ENCODE measurements at regions not wholly inside any gene's neighbourhood (a gene's known extent, or its start where the extent isn't known, plus 50 kb on each side); places are given as distances from the start of the nearest gene placed in this dataset.

- TF ChIP-seq EZH2 (IDR thresholded peaks at IDR 0.05; ENCODE audit: insufficient read depth, poor library complexity, severe bottlenecking) (no peak), EZH2phosphoT487 (IDR thresholded peaks at IDR 0.05; ENCODE audit: insufficient read depth, low read depth) (no peak)
These were observed 356.0 kb downstream of the C16orf95 start for GRCh38 chr16:86961171-86961601.

Measured in GM23248 (cell line).